ENCODE measurements at regions not wholly inside any gene's neighbourhood (a gene's known extent, or its start where the extent isn't known, plus 50 kb on each side); places are given as distances from the start of the nearest gene placed in this dataset.

GRCh38 chr3:178096955-178097354 lies 439.3 kb upstream of the KCNMB2 start:
- Histone ChIP-seq H3K4ac (ENCODE audit: low read depth, low read length) (no peak overlapping the region), H2AK5ac (ENCODE audit: low read length) (no peak overlapping the region), H3K23ac (ENCODE audit: low read length) (no peak overlapping the region), H2BK120ac (ENCODE audit: insufficient read depth, low read length, poor library complexity) (no peak overlapping the region), H3K4me2 (ENCODE audit: low read length) (no peak overlapping the region), H3K9ac (ENCODE audit: low read length) (no peak overlapping the region), H3K4me3 (ENCODE audit: low read depth, low read length) (no peak overlapping the region), H4K91ac (ENCODE audit: low read depth, low read length) (no peak overlapping the region), H3K36me3 (ENCODE audit: control insufficient read depth in 1 of 2, insufficient read depth in 2 of 2, low read length in 2 of 2) (no peaks in the 10 kb centered on the region), H2BK12ac (ENCODE audit: low read length) (no peak overlapping the region), H3K4me1 (ENCODE audit: control insufficient read depth in 1 of 2, insufficient read depth in 2 of 2, low read length in 2 of 2) (no peaks in the 10 kb centered on the region), H2AFZ (ENCODE audit: insufficient read depth, low read length, poor library complexity) (no peak overlapping the region), H2BK5ac (ENCODE audit: low read depth, low read length, poor library complexity) (no peak overlapping the region), H3K18ac (ENCODE audit: low read length) (no peak overlapping the region), H3K27me3 (ENCODE audit: insufficient read depth, low read length) (no peaks in the 10 kb centered on the region), H4K12ac (ENCODE audit: low read depth, low read length) (no peak overlapping the region), H3K14ac (ENCODE audit: low read length) (no peak overlapping the region), H3K79me1 (ENCODE audit: low read length) (no peaks in the 10 kb centered on the region), H3K9me3 (ENCODE audit: insufficient read depth, low read depth, low read length) (no peaks in the 10 kb centered on the region), H3K79me2 (ENCODE audit: control insufficient read depth, insufficient read depth, low read length, poor library complexity) (no peaks in the 10 kb centered on the region), H3K27ac (ENCODE audit: low read depth, low read length) (no peak overlapping the region), H4K8ac (ENCODE audit: low read depth, low read length) (no peak overlapping the region)
- no peak for DNase-seq
- no CpG with 5 or more reads among the region's 1 CpG for WGBS (ENCODE audit: extremely low coverage, insufficient coverage, insufficient read length)

GRCh38 chr3:178097576-178097975 lies 438.7 kb upstream of the KCNMB2 start:
- no peak overlapping the region for H2BK120ac ChIP-seq (ENCODE audit: insufficient read depth, low read length, poor library complexity)
- no peak overlapping the region for H3K18ac ChIP-seq (ENCODE audit: low read length)
- no peak overlapping the region for H4K91ac ChIP-seq (ENCODE audit: low read depth, low read length)
- H3K4me3 ChIP-seq (ENCODE audit: low read depth, low read length): no peak overlapping the region
- H3K9ac ChIP-seq (ENCODE audit: low read length): no peak overlapping the region
- no peak overlapping the region for H3K4me2 ChIP-seq (ENCODE audit: low read length)
- peak; percentile 51 to 84 for DNase-seq
- H3K9me3 ChIP-seq (ENCODE audit: insufficient read depth, low read depth, low read length): no peaks in the 10 kb centered on the region
- no peak overlapping the region for H2AK5ac ChIP-seq (ENCODE audit: low read length)
- H3K27ac ChIP-seq (ENCODE audit: low read depth, low read length): no peak overlapping the region
- WGBS (ENCODE audit: extremely low coverage, insufficient coverage, insufficient read length): no CpG with 5 or more reads among the region's 1 CpG
- no peak overlapping the region for H4K8ac ChIP-seq (ENCODE audit: low read depth, low read length)
- no peak overlapping the region for H2BK5ac ChIP-seq (ENCODE audit: low read depth, low read length, poor library complexity)
- no peak overlapping the region for H3K4ac ChIP-seq (ENCODE audit: low read depth, low read length)
- no peak overlapping the region for H2AFZ ChIP-seq (ENCODE audit: insufficient read depth, low read length, poor library complexity)
- H3K79me2 ChIP-seq (ENCODE audit: control insufficient read depth, insufficient read depth, low read length, poor library complexity): no peaks in the 10 kb centered on the region
- no peak overlapping the region for H2BK12ac ChIP-seq (ENCODE audit: low read length)
- H3K4me1 ChIP-seq (ENCODE audit: control insufficient read depth in 1 of 2, insufficient read depth in 2 of 2, low read length in 2 of 2): no peaks in the 10 kb centered on the region
- H3K27me3 ChIP-seq (ENCODE audit: insufficient read depth, low read length): no peaks in the 10 kb centered on the region
- no peak overlapping the region for H3K23ac ChIP-seq (ENCODE audit: low read length)
- H3K79me1 ChIP-seq (ENCODE audit: low read length): no peaks in the 10 kb centered on the region
- H3K36me3 ChIP-seq (ENCODE audit: control insufficient read depth in 1 of 2, insufficient read depth in 2 of 2, low read length in 2 of 2): no peaks in the 10 kb centered on the region
- H3K14ac ChIP-seq (ENCODE audit: low read length): no peak overlapping the region
- H4K12ac ChIP-seq (ENCODE audit: low read depth, low read length): no peak overlapping the region

- no CpG with 5 or more reads among the region's 4 CpGs for WGBS (ENCODE audit: extremely low coverage, insufficient coverage, insufficient read length)
- Histone ChIP-seq H4K8ac (ENCODE audit: low read depth, low read length) (no peak overlapping the region), H3K9me3 (ENCODE audit: insufficient read depth, low read depth, low read length) (no peaks in the 10 kb centered on the region), H3K79me1 (ENCODE audit: low read length) (no peaks in the 10 kb centered on the region), H2BK12ac (ENCODE audit: low read length) (no peak overlapping the region), H4K91ac (ENCODE audit: low read depth, low read length) (no peak overlapping the region), H3K79me2 (ENCODE audit: control insufficient read depth, insufficient read depth, low read length, poor library complexity) (no peaks in the 10 kb centered on the region), H3K14ac (ENCODE audit: low read length) (no peak overlapping the region), H3K27ac (ENCODE audit: low read depth, low read length) (no peak overlapping the region), H3K4me3 (ENCODE audit: low read depth, low read length) (no peak overlapping the region), H2BK5ac (ENCODE audit: low read depth, low read length, poor library complexity) (no peak overlapping the region), H2BK120ac (ENCODE audit: insufficient read depth, low read length, poor library complexity) (no peak overlapping the region), H3K36me3 (ENCODE audit: control insufficient read depth in 1 of 2, insufficient read depth in 2 of 2, low read length in 2 of 2) (no peaks in the 10 kb centered on the region), H3K18ac (ENCODE audit: low read length) (no peak overlapping the region), H3K9ac (ENCODE audit: low read length) (no peak overlapping the region), H3K4ac (ENCODE audit: low read depth, low read length) (no peak overlapping the region), H3K4me2 (ENCODE audit: low read length) (no peak overlapping the region), H2AFZ (ENCODE audit: insufficient read depth, low read length, poor library complexity) (no peak overlapping the region), H3K27me3 (ENCODE audit: insufficient read depth, low read length) (no peaks in the 10 kb centered on the region), H4K12ac (ENCODE audit: low read depth, low read length) (no peak overlapping the region), H2AK5ac (ENCODE audit: low read length) (no peak overlapping the region), H3K23ac (ENCODE audit: low read length) (no peak overlapping the region), H3K4me1 (ENCODE audit: control insufficient read depth in 1 of 2, insufficient read depth in 2 of 2, low read length in 2 of 2) (peaks cover 0 to 1% of the 10 kb centered on the region in 2 experiments)
- DNase-seq: no peak
These were observed 437.0 kb upstream of the KCNMB2 start for GRCh38 chr3:178099274-178099673.

GRCh38 chr3:178099862-178100261 lies 436.4 kb upstream of the KCNMB2 start:
- no peaks in the 10 kb centered on the region for H3K27me3 ChIP-seq (ENCODE audit: insufficient read depth, low read length)
- no peak overlapping the region for H3K4ac ChIP-seq (ENCODE audit: low read depth, low read length)
- no peak overlapping the region for H2BK120ac ChIP-seq (ENCODE audit: insufficient read depth, low read length, poor library complexity)
- no peaks in the 10 kb centered on the region for H3K36me3 ChIP-seq (ENCODE audit: control insufficient read depth in 1 of 2, insufficient read depth in 2 of 2, low read length in 2 of 2)
- H3K4me3 ChIP-seq (ENCODE audit: low read depth, low read length): no peak overlapping the region
- WGBS (ENCODE audit: extremely low coverage, insufficient coverage, insufficient read length): no CpG with 5 or more reads among the region's 2 CpGs
- H2AFZ ChIP-seq (ENCODE audit: insufficient read depth, low read length, poor library complexity): no peak overlapping the region
- no peak overlapping the region for H3K18ac ChIP-seq (ENCODE audit: low read length)
- no peak overlapping the region for H4K8ac ChIP-seq (ENCODE audit: low read depth, low read length)
- H4K12ac ChIP-seq (ENCODE audit: low read depth, low read length): no peak overlapping the region
- no peak overlapping the region for H2BK5ac ChIP-seq (ENCODE audit: low read depth, low read length, poor library complexity)
- no peak overlapping the region for H3K4me2 ChIP-seq (ENCODE audit: low read length)
- no peak overlapping the region for H3K9ac ChIP-seq (ENCODE audit: low read length)
- no peak for DNase-seq
- no peaks in the 10 kb centered on the region for H3K9me3 ChIP-seq (ENCODE audit: insufficient read depth, low read depth, low read length)
- no peaks in the 10 kb centered on the region for H3K79me1 ChIP-seq (ENCODE audit: low read length)
- H4K91ac ChIP-seq (ENCODE audit: low read depth, low read length): no peak overlapping the region
- peaks cover 0 to 1% of the 10 kb centered on the region in 2 experiments for H3K4me1 ChIP-seq (ENCODE audit: control insufficient read depth in 1 of 2, insufficient read depth in 2 of 2, low read length in 2 of 2)
- no peak overlapping the region for H3K27ac ChIP-seq (ENCODE audit: low read depth, low read length)
- no peak overlapping the region for H3K23ac ChIP-seq (ENCODE audit: low read length)
- no peak overlapping the region for H3K14ac ChIP-seq (ENCODE audit: low read length)
- H2AK5ac ChIP-seq (ENCODE audit: low read length): no peak overlapping the region
- no peak overlapping the region for H2BK12ac ChIP-seq (ENCODE audit: low read length)
- no peaks in the 10 kb centered on the region for H3K79me2 ChIP-seq (ENCODE audit: control insufficient read depth, insufficient read depth, low read length, poor library complexity)

All from trophoblast cell (in vitro differentiated cells and primary cell).